Omental fat pad (tissue), 3 donors: ENCODE measurements at regions not wholly inside any gene's neighbourhood (a gene's known extent, or its start where the extent isn't known, plus 50 kb on each side); places are given as distances from the start of the nearest gene placed in this dataset.

Source experiments
- ATAC-seq: fragments of 150-250 bp; one replicate; pipeline ENCODE4 v1.9.1; 2016; ENCODE audit warnings: mild to moderate bottlenecking, moderate library complexity; ENCODE audit not compliant: low FRiP score
- DNase-seq: peaks from one replicate; pipeline ENCODE4 v3.0.0-alpha.2; 2019; ENCODE audit warnings: low spot score
- CTCF ChIP-seq, 3 donors: fragments of 450-650 bp; IDR thresholded peaks; one replicate each; pipeline ENCODE4 v1.5.1; 2016 to 2017; ENCODE audit warnings: antibody characterized with exemption in 3 of 3, mild to moderate bottlenecking in 3 of 3, moderate library complexity in 2 of 3

GRCh38 chr4:20480165-20480947 is 219.9 kb upstream of the PACRGL start:
- no peak for ATAC-seq
- no peak for TF ChIP-seq CTCF (IDR thresholded peaks at IDR 0.05)
- no peak for DNase-seq

GRCh38 chr4:20483416-20483815 is 216.8 kb upstream of the PACRGL start:
- DNase-seq (no peak), ATAC-seq (no peak)
- no peak for TF ChIP-seq CTCF (IDR thresholded peaks at IDR 0.05)

GRCh38 chr4:20486433-20486832 is 213.8 kb upstream of the PACRGL start:
- TF ChIP-seq CTCF (IDR thresholded peaks at IDR 0.05) = no peak
- ATAC-seq (no peak), DNase-seq (no peak)

- DNase-seq = no peak
- no peak for ATAC-seq
- no peak for TF ChIP-seq CTCF (IDR thresholded peaks at IDR 0.05)
Observed at GRCh38 chr4:20487446-20487845, 212.8 kb upstream of the PACRGL start.

GRCh38 chr4:20487852-20488251 is 212.4 kb upstream of the PACRGL start:
- no peak for TF ChIP-seq CTCF (IDR thresholded peaks at IDR 0.05)
- no peak for ATAC-seq

GRCh38 chr4:20490734-20491133 is 209.5 kb upstream of the PACRGL start:
- DNase-seq = no peak
- ATAC-seq = no peak
- TF ChIP-seq CTCF (IDR thresholded peaks at IDR 0.05) = no peak

More at GRCh38 chr4:20487852-20488251, 212.4 kb upstream of the PACRGL start:
- no peak for DNase-seq

GRCh38 chr4:20493761-20494353 is 206.4 kb upstream of the PACRGL start:
- no peak for ATAC-seq
- no peak for TF ChIP-seq CTCF (IDR thresholded peaks at IDR 0.05)
- no peak for DNase-seq
